IPS DF 19.7 (cell line): ENCODE measurements at regions not wholly inside any gene's neighbourhood (a gene's known extent, or its start where the extent isn't known, plus 50 kb on each side); places are given as distances from the start of the nearest gene placed in this dataset.

Source experiments
- DNase-seq: peaks from one replicate; pipeline ENCODE4 v3.0.0-alpha.2; 2013; ENCODE audit warnings: low read depth, low spot score

- no peak for DNase-seq
Observed at GRCh38 chr4:179544496-179544895, 2102.3 kb upstream of the AGA start.

DNA sequence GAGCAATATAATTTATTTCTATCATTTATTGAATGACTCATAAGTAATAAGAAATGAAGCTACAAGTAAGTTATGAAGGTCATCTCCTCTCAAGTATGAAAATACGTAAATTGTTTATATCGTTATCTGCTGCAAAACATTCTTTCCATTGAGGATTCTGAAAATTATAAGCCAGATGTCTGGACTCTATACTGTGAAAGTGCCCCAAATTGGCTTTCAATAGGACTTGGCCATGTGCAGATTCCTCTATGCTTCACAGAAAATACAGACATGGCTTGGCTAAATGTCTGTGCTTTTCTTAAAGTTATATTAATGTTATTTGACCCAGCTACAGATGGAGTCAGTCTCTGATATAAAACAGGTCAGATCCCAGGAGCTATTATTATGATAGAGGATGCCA is 2109.9 kb upstream of the AGA start:
- DNase-seq: no peak

DNA sequence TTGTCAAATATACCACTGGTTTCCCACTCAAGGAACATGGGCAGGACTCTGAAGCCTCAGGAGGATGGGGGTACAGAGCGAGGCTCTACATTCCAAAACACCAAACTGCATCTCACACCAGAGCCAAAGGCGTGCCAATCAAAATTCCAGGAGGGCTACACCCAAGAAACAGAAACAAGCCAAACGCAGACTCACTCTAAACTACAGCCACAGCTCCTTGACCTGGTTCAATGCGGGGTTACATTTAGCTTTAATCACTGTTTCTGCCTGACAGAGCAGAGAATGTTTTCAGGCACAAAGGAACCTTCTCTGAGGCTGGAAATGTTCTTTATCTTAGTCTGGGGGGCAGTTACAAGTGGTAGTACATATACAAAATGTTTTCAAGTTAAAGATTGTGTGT is 2121.5 kb upstream of the AGA start:
- no peak for DNase-seq

DNA sequence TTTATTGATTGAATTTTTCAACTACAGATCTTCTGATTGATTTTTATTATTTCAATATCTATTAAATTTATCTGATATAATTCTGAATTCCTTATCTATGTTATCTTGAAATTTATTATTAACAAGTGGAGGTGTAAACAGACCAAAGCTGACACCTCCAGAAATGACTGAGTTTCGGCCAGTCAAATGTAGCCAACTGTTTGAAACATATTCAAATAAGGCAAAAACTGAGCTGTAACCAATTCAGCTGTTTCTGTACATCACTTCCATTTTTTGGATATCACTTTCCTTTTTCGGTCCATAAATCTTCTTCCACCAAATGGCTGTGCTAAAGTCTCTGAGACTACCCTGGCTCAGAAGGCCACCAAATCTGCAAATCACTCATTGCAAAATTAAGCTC is 2127.3 kb upstream of the AGA start:
- no peak for DNase-seq

DNA sequence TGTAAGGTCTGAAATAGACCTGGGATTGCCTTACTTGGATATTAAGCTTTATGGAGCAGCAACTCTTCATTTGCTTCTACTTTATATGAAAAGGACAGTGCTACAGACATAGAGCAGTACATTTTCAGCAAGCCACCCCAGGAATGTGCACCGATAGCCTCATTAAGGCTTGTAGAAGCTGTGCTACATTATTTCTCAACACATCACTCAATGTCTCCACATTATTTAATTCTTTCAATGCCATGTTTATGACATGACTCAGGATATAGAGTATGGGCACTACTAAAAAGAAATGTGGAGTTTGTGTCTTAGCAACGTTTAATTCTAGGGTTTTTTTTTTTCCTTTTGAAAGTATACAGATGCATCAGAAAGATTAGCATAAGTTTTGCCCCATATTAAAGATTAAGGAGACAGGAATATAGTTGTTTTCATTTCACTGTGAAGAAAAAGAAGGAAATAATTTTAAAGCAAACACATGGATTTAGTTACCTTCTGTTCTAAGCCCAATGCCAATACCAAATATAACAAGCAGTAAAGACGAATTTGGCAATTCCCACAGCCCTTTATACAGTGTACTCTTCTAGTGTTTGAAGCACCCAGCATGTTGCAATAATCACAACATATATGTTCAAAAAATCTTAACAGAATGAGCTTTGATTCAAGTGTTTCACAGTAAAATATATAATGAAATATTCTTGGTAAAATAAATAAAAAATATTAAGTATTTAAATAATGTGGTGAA is 2140.1 kb upstream of the AGA start:
- DNase-seq: no peak

- no peak for DNase-seq
Observed at GRCh38 chr4:179583221-179583620, 2141.0 kb upstream of the AGA start.

DNA sequence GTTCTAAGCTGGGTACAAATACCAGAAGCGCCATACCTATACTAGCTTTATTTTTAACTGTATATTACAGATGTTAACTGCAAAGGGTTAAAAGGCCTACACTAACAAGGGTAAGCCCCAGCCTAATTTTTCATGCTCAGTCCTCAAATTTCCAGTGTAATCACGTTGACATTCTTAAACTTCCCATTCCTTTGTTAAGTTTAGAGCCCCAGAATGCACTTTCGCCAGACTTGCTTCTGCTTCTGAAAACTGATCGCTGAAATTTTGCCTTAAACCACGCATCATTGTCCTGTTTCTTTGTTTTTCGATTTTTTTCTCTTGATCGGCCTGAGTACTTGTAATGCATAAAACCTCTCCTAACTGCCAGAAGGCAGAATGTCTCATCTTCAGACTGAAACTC is 2141.9 kb upstream of the AGA start:
- no peak for DNase-seq

DNA sequence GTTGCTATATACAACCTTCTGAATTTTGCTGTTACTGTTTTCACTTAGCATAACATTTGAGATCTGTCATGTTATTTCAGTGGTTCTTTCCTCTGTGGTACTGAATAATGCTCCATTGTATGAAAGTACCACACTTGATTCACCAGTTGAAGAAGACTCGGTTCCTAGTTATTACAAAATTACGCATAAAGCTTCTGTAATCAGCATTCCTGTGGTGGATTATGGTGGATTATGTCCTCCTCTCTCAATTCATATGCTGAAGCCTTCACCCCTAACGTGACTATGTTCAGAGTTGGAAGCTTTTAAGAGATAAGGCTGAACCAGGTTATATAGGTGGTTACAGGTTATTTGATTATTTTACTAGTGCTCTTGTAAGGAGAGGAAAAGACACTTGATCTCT is 2143.5 kb upstream of the AGA start:
- DNase-seq: no peak

- DNase-seq: peak; percentile 23
Observed at GRCh38 chr4:179586460-179586859, 2144.2 kb upstream of the AGA start.

GRCh38 chr4:179595671-179596410 is 2153.6 kb upstream of the AGA start:
- DNase-seq: no peak

GRCh38 chr4:179596621-179597020 is 2154.4 kb upstream of the AGA start:
- no peak for DNase-seq

GRCh38 chr4:179597301-179597700 is 2155.1 kb upstream of the AGA start:
- DNase-seq: no peak

DNA sequence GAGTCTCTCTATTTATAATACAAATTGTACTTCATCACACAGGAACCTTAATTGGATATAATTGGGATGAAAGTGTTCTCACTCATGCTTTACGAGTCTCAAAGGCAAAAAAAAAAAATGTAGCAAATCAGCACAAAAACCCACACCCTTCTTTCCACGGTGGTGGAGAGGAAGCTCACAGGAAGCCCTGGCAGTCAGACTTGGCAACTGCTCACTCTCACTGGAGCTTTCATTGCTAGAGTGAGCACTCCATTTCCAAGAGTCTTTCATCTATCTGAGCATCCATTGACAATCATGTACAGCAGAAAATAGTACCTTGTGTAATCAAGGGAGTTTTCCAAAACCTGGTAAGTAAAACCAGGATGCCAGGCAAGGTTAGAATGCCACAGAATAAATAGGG is 2159.4 kb upstream of the AGA start:
- DNase-seq: no peak

GRCh38 chr4:179605196-179605595 is 2163.0 kb upstream of the AGA start:
- DNase-seq: no peak

GRCh38 chr4:179607003-179607402 is 2164.8 kb upstream of the AGA start:
- no peak for DNase-seq

DNA sequence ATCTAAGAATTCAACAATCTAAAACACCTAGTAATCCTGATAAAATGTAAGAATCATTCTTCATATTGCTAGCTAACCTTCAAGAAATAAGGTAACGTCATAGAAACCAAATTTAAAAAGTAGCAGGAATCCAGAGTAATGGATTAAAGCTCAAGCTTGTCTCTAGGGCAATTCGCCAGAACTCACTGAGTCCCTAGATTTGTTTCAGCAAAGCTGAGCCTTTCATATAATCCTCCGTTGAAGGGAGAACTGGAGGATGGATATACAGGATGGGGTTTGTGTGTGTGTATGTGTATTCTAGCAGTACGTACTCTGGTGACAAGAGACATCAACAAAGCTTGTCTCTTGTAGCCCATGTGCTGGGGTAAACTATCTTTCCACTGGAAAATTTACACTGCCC is 2173.5 kb upstream of the AGA start:
- no peak for DNase-seq

GRCh38 chr4:179618966-179619365 is 2176.7 kb upstream of the AGA start:
- no peak for DNase-seq

GRCh38 chr4:179624768-179625181 is 2182.5 kb upstream of the AGA start:
- no peak for DNase-seq

GRCh38 chr4:179625406-179625805 is 2183.2 kb upstream of the AGA start:
- no peak for DNase-seq

GRCh38 chr4:179626687-179627086 is 2184.4 kb upstream of the AGA start:
- DNase-seq: no peak

DNA sequence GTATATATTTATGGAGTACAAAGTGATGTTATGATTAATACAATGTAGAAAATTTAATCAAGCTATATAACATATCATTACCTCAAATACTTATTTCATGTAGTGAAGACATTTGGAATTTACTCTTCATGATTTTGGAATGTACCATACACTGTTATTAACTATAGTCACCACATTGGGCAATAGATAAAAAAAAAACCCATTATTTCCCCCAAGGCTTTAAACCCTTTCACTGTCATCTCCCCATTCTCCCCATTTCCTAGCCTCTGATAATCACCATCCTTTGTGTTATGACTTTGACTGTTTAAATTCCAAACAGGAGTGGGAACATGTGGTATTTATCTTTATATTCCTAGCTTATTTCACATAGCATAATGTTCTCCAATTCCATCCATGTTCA is 2189.1 kb upstream of the AGA start:
- no peak for DNase-seq

GRCh38 chr4:179634862-179635261 is 2192.6 kb upstream of the AGA start:
- no peak for DNase-seq

DNA sequence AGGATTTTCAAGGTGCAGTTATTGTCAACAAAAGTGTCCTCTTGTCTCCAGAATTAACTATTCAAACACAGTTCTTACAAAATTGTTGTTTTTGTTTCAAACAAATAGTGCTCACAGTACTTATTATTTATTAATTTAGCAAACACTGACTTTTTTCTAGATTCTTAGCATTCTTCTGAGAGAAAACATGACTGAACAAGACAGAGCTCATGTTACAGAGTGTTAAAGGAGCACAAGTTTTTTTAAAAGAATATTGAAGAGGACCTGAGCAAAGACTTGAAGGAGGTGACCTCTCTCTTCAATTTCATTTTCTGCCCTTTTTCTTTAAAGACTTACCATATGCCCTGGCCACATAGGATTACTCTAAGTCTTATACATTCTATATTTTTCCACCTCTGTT is 2220.3 kb upstream of the AGA start:
- no peak for DNase-seq
